Vagina (tissue), 2 donors: ENCODE measurements at regions not wholly inside any gene's neighbourhood (a gene's known extent, or its start where the extent isn't known, plus 50 kb on each side); places are given as distances from the start of the nearest gene placed in this dataset.

Experiments
- POLR2A ChIP-seq, 2 donors: fragments of 450-650 bp; IDR thresholded peaks; one replicate each; pipeline ENCODE4 v1.6.1; 2017; ENCODE audit warnings: antibody characterized with exemption in 2 of 2, mild to moderate bottlenecking in 2 of 2, moderate library complexity in 2 of 2
- TF ChIP-seq, protein P1 (sequence below), 3 experiments: fragments of 450-650 bp in 2 of 3; fragments of 200-600 bp in 1 of 3; sonication (generic) in 1 of 3; IDR thresholded peaks; one replicate each; pipeline ENCODE4 v1.5.1; 2017 to 2019; ENCODE audit warnings: antibody characterized with exemption in 3 of 3, mild to moderate bottlenecking in 2 of 3, moderate library complexity in 2 of 3

DNA sequence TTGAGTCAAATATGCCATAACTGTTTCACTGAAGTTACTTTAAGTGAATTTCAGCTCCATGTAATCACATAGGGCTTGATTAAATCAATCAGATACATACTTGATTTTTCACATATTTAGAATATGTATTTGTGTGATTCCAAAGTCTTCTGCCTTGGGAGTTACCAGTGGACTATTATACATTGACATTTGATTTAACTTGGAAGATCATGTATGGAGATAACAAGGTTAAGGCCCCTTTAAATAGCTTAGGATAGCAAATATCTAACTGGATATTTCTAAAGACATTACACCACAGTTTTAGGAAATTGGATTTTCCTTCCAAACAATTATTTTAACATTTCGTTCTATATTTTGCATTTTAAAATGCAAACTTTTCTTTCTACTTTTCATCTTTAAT is 405.0 kb downstream of the RAP2B start:
- TF ChIP-seq, protein P1, sequence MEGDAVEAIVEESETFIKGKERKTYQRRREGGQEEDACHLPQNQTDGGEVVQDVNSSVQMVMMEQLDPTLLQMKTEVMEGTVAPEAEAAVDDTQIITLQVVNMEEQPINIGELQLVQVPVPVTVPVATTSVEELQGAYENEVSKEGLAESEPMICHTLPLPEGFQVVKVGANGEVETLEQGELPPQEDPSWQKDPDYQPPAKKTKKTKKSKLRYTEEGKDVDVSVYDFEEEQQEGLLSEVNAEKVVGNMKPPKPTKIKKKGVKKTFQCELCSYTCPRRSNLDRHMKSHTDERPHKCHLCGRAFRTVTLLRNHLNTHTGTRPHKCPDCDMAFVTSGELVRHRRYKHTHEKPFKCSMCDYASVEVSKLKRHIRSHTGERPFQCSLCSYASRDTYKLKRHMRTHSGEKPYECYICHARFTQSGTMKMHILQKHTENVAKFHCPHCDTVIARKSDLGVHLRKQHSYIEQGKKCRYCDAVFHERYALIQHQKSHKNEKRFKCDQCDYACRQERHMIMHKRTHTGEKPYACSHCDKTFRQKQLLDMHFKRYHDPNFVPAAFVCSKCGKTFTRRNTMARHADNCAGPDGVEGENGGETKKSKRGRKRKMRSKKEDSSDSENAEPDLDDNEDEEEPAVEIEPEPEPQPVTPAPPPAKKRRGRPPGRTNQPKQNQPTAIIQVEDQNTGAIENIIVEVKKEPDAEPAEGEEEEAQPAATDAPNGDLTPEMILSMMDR (IDR thresholded peaks at IDR 0.05): no peak
- no peak for TF ChIP-seq POLR2A (IDR thresholded peaks at IDR 0.05)
